PC-3 (cell line): ENCODE measurements at regions not wholly inside any gene's neighbourhood (a gene's known extent, or its start where the extent isn't known, plus 50 kb on each side); places are given as distances from the start of the nearest gene placed in this dataset.

Experiments used
- EZH2 ChIP-seq: fragments of 300-600 bp; sonication (generic); IDR thresholded peaks from one replicate; pipeline ENCODE4 v1.6.1; 2017; ENCODE audit warnings: antibody characterized with exemption, mild to moderate bottlenecking, low read length; ENCODE audit not compliant: unreplicated experiment
- EZH2phosphoT487 ChIP-seq: fragments of 300-600 bp; sonication (generic); IDR thresholded peaks from 2 replicates; pipeline ENCODE4 v1.6.1; 2018; ENCODE audit warnings: mild to moderate bottlenecking, antibody characterized with exemption, low read length, borderline replicate concordance

- TF ChIP-seq EZH2 (no peak), EZH2phosphoT487 (no peak)
Observed at GRCh38 chr10:113292086-113292485, 260.8 kb upstream of the HABP2 start.
